Loucy (cell line): ENCODE measurements at regions not wholly inside any gene's neighbourhood (a gene's known extent, or its start where the extent isn't known, plus 50 kb on each side); places are given as distances from the start of the nearest gene placed in this dataset.

ENCODE experiments used
- H2AFZ ChIP-seq: fragments of 200-600 bp; sonication (generic); 2 replicates; pipeline ENCODE4 v1.6.0; 2016; ENCODE audit warnings: antibody characterized with exemption, mild to moderate bottlenecking, low read length, moderate library complexity
- H3F3A ChIP-seq: fragments of 200-600 bp; 2 replicates; pipeline ENCODE4 v1.6.0; 2016; ENCODE audit warnings: antibody characterized with exemption, low read depth, mild to moderate bottlenecking
- H3K27me3 ChIP-seq: fragments of 200-600 bp; sonication (generic); 2 replicates; pipeline ENCODE4 v1.6.1; 2014; ENCODE audit warnings: low read length, mild to moderate bottlenecking; ENCODE audit not compliant: insufficient read depth, poor library complexity, severe bottlenecking
- H3K36me3 ChIP-seq: fragments of 200-600 bp; sonication (generic); 2 replicates; pipeline ENCODE4 v1.6.1; 2016; ENCODE audit warnings: low read length; ENCODE audit not compliant: insufficient read depth
- H3K4me1 ChIP-seq: fragments of 200-600 bp; sonication (generic); 2 replicates; pipeline ENCODE4 v1.5.1; 2014; ENCODE audit warnings: low read length, mild to moderate bottlenecking; ENCODE audit not compliant: insufficient read depth, poor library complexity, severe bottlenecking
- H3K4me2 ChIP-seq: fragments of 200-600 bp; sonication (generic); 2 replicates; pipeline ENCODE4 v1.6.0; 2014; ENCODE audit warnings: antibody characterized with exemption, low read length, low read depth, mild to moderate bottlenecking; ENCODE audit not compliant: poor library complexity, severe bottlenecking
- H3K4me3 ChIP-seq: fragments of 200-600 bp; sonication (generic); 2 replicates; pipeline ENCODE4 v1.5.1; 2014; ENCODE audit warnings: low read length, mild to moderate bottlenecking, mixed read lengths; ENCODE audit not compliant: poor library complexity, severe bottlenecking
- H3K79me2 ChIP-seq: fragments of 200-600 bp; sonication (generic); 2 replicates; pipeline ENCODE4 v1.6.1; 2014; ENCODE audit warnings: low read length; ENCODE audit not compliant: insufficient read depth
- H3K9ac ChIP-seq: fragments of 200-600 bp; sonication (generic); 2 replicates; pipeline ENCODE4 v1.6.0; 2014; ENCODE audit warnings: mild to moderate bottlenecking, low read depth, low read length, moderate library complexity; ENCODE audit not compliant: poor library complexity, severe bottlenecking
- H3K9me2 ChIP-seq: fragments of 200-600 bp; sonication (generic); replicated peaks from 2 replicates; pipeline ENCODE4 v1.6.1; 2016; ENCODE audit warnings: low read depth, low read length, mixed read lengths
- H3K9me3 ChIP-seq: fragments of 200-600 bp; sonication (generic); 2 replicates; pipeline ENCODE4 v1.6.1; 2014; ENCODE audit warnings: mild to moderate bottlenecking, antibody characterized with exemption, low read length, low read depth; ENCODE audit not compliant: insufficient read depth
- H4K20me1 ChIP-seq: fragments of 200-600 bp; sonication (generic); 2 replicates; pipeline ENCODE4 v1.6.0; 2014; ENCODE audit warnings: antibody characterized with exemption, low read length, mild to moderate bottlenecking; ENCODE audit not compliant: insufficient read depth, poor library complexity, severe bottlenecking
- EZH2phosphoT487 ChIP-seq: fragments of 200-600 bp; IDR thresholded peaks from 2 replicates; pipeline ENCODE4 v1.6.1; 2018; ENCODE audit warnings: antibody characterized with exemption, mild to moderate bottlenecking, moderate library complexity, borderline replicate concordance
- TF ChIP-seq, protein P1 (sequence below): fragments of 200-600 bp; sonication (generic); conservative IDR thresholded peaks from 2 replicates; pipeline ENCODE4 v1.5.1; 2014; ENCODE audit warnings: mild to moderate bottlenecking, antibody characterized with exemption, low read length

DNA sequence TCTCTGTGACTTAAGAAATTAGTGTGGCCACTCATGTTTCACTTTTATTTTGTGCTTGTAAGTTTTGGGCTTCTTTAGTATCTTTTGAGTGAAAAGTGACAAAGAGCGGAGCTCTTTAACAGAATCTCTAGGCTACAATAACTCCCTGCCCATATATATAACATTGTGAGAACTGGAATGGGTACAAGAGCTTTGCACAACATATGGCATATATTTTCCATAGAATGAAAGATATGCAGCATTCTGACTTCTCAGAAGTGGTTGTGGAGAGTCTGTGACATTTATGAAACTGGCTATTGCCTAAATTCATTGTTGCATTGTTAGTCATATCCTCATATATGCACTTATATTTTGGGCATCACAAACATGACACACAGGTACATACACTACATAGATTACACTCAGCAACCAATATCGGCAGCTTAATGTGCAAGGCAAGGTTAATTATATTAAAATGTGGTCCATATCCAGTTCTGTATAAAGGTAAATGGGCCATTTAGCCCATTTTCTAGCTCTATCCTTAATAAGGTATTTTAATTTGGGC is 1148.2 kb downstream of the FAM181B start:
- Histone ChIP-seq H3K9ac (no peak overlapping the region), H3K9me3 (no peaks in the 10 kb centered on the region), H3K79me2 (no peaks in the 10 kb centered on the region), H3K4me3 (no peak overlapping the region), H3K9me2 (no peaks in the 10 kb centered on the region), H3K36me3 (no peaks in the 10 kb centered on the region), H3K4me1 (no peaks in the 10 kb centered on the region), H4K20me1 (no peaks in the 10 kb centered on the region), H3K4me2 (no peak overlapping the region), H2AFZ (no peak overlapping the region), H3F3A (no peaks in the 10 kb centered on the region), H3K27me3 (no peaks in the 10 kb centered on the region)
- TF ChIP-seq, protein P1, sequence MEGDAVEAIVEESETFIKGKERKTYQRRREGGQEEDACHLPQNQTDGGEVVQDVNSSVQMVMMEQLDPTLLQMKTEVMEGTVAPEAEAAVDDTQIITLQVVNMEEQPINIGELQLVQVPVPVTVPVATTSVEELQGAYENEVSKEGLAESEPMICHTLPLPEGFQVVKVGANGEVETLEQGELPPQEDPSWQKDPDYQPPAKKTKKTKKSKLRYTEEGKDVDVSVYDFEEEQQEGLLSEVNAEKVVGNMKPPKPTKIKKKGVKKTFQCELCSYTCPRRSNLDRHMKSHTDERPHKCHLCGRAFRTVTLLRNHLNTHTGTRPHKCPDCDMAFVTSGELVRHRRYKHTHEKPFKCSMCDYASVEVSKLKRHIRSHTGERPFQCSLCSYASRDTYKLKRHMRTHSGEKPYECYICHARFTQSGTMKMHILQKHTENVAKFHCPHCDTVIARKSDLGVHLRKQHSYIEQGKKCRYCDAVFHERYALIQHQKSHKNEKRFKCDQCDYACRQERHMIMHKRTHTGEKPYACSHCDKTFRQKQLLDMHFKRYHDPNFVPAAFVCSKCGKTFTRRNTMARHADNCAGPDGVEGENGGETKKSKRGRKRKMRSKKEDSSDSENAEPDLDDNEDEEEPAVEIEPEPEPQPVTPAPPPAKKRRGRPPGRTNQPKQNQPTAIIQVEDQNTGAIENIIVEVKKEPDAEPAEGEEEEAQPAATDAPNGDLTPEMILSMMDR: no peak
- TF ChIP-seq EZH2phosphoT487: no peak

DNA sequence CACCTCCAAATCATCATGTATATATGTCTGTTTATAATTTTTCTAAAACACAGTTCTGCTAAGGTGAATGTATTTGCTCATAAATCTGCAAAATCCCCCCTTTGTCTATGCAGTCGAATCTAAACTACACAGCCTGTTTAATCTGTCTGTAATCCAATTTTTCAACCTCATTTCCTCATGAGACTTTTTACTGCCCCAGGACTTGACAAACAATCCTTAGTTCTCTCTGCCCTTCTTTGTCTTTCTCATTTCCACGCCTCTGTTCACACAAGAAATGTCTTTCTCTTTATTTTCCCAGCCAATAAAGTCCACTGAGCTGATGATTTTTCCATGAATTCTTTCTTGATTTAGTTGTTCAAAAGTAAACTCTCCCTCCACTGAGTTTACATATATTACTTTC is 1154.3 kb downstream of the FAM181B start:
- H3K4me3 ChIP-seq: no peak overlapping the region
- H3K79me2 ChIP-seq: no peaks in the 10 kb centered on the region
- H3K9me2 ChIP-seq: no peaks in the 10 kb centered on the region
- TF ChIP-seq EZH2phosphoT487: no peak
- TF ChIP-seq, protein P1: no peak
- H3K9ac ChIP-seq: no peak overlapping the region
- H3K4me1 ChIP-seq: no peaks in the 10 kb centered on the region
- no peak overlapping the region for H2AFZ ChIP-seq
- no peaks in the 10 kb centered on the region for H3K36me3 ChIP-seq
- no peaks in the 10 kb centered on the region for H4K20me1 ChIP-seq
- no peaks in the 10 kb centered on the region for H3K9me3 ChIP-seq
- H3F3A ChIP-seq: no peaks in the 10 kb centered on the region
- no peaks in the 10 kb centered on the region for H3K27me3 ChIP-seq
- H3K4me2 ChIP-seq: no peak overlapping the region

- Histone ChIP-seq H3K79me2 (no peaks in the 10 kb centered on the region), H2AFZ (no peak overlapping the region), H3K9ac (no peak overlapping the region), H4K20me1 (no peaks in the 10 kb centered on the region), H3K4me1 (no peaks in the 10 kb centered on the region), H3K4me3 (no peak overlapping the region), H3K27me3 (no peaks in the 10 kb centered on the region), H3K36me3 (no peaks in the 10 kb centered on the region), H3F3A (no peaks in the 10 kb centered on the region), H3K9me2 (no peaks in the 10 kb centered on the region), H3K9me3 (no peaks in the 10 kb centered on the region), H3K4me2 (no peak overlapping the region)
- TF ChIP-seq EZH2phosphoT487: no peak
- TF ChIP-seq, protein P1: no peak
Measured at GRCh38 chr11:81578571-81578970, 1155.1 kb downstream of the FAM181B start.
